Osteocyte (in vitro differentiated cells): ENCODE measurements at regions not wholly inside any gene's neighbourhood (a gene's known extent, or its start where the extent isn't known, plus 50 kb on each side); places are given as distances from the start of the nearest gene placed in this dataset.

ENCODE experiments used
- DNase-seq: peaks from one replicate; pipeline ENCODE4 v3.0.0; 2021; ENCODE audit warnings: mixed read lengths; ENCODE audit not compliant: unreplicated experiment; ENCODE audit errors: extremely low spot score
- H3K27ac Mint-ChIP-seq: one replicate; pipeline ENCODE4 v1.8.0; 2021; ENCODE audit warnings: mild to moderate bottlenecking, mixed read lengths; ENCODE audit not compliant: unreplicated experiment
- H3K27me3 Mint-ChIP-seq: one replicate; pipeline ENCODE4 v1.8.0; 2021; ENCODE audit warnings: mixed read lengths; ENCODE audit not compliant: unreplicated experiment
- H3K36me3 Mint-ChIP-seq: one replicate; pipeline ENCODE4 v1.8.0; 2021; ENCODE audit warnings: mixed read lengths; ENCODE audit not compliant: unreplicated experiment
- H3K4me1 Mint-ChIP-seq: one replicate; pipeline ENCODE4 v1.8.0; 2021; ENCODE audit warnings: mixed read lengths; ENCODE audit not compliant: unreplicated experiment
- H3K4me3 Mint-ChIP-seq: one replicate; pipeline ENCODE4 v1.8.0; 2021; ENCODE audit warnings: mild to moderate bottlenecking, moderate library complexity, mixed read lengths; ENCODE audit not compliant: unreplicated experiment
- H3K9me3 Mint-ChIP-seq: one replicate; pipeline ENCODE4 v1.8.0; 2021; ENCODE audit warnings: mixed read lengths; ENCODE audit not compliant: unreplicated experiment
- CTCF ChIP-seq: fragments of 200-600 bp; sonication (generic); IDR thresholded peaks from 2 replicates; pipeline ENCODE4 v1.5.0; 2021; ENCODE audit warnings: antibody characterized with exemption, mild to moderate bottlenecking, moderate library complexity

DNA sequence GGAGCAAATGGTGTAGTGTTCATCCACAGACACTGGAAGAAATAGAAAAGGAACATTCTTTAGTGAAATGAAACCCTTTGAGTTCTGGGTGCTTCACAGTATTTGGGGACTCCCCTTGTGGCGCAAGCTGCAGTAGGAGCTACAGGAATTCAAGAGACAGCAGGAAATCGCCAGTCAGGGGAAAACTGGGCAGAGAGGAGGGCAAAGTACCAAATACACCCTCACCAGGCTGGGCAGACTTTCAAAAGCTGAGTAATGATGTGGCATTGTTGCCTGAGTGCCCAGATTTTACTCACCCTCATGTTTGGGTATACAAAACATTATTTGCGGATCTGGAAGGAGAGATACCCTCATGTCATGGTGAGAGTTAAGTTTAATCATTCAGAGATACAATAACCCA lies 97.9 kb downstream of the SOD2 start:
- Mint-ChIP-seq H3K27ac (peak overlapping the region; percentile 82), H3K4me3 (no peak overlapping the region), H3K27me3 (no peaks in the 10 kb centered on the region), H3K4me1 (peaks cover 21% of the 10 kb centered on the region), H3K9me3 (no peaks in the 10 kb centered on the region), H3K36me3 (no peaks in the 10 kb centered on the region)
- peak; percentile 9 for TF ChIP-seq CTCF
- DNase-seq = no peak

DNA sequence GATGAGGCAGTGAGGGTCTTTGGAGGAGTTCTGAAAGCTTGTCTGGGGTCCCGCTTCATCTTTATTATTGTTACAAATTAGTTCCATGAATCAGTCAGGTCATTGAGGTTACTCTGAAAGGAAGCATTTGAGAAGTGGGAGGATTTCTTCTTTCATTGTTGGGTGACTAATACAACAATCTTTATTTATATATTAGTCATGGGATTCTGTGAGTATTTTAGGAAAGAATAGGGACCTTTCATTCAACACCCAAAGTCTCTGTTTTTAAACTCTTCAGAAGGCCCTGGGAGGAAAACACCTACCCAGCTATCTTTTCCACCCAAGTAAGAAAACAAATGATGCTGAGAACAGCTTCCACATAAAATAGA lies 98.3 kb downstream of the SOD2 start:
- Mint-ChIP-seq H3K36me3 (no peaks in the 10 kb centered on the region), H3K27me3 (no peaks in the 10 kb centered on the region), H3K9me3 (no peaks in the 10 kb centered on the region), H3K4me3 (no peak overlapping the region), H3K4me1 (peaks cover 21% of the 10 kb centered on the region), H3K27ac (peak overlapping the region; percentile 82)
- no peak for DNase-seq
- no peak for TF ChIP-seq CTCF

GRCh38 chr6:159594106-159594749 lies 98.8 kb downstream of the SOD2 start:
- TF ChIP-seq CTCF = no peak
- Mint-ChIP-seq H3K27me3 (peaks cover under 1% of the 10 kb centered on the region), H3K4me1 (peaks cover 21% of the 10 kb centered on the region), H3K9me3 (no peaks in the 10 kb centered on the region), H3K36me3 (no peaks in the 10 kb centered on the region), H3K27ac (peak overlapping the region; percentile 82), H3K4me3 (no peak overlapping the region)
- no peak for DNase-seq

- no peak overlapping the region for H3K4me3 Mint-ChIP-seq
- peaks cover 4% of the 10 kb centered on the region for H3K27me3 Mint-ChIP-seq
Measured at GRCh38 chr6:159590835-159591234, 102.2 kb downstream of the SOD2 start.

GRCh38 chr6:159586684-159587083 lies 106.4 kb downstream of the SOD2 start:
- no peaks in the 10 kb centered on the region for H3K36me3 Mint-ChIP-seq
- DNase-seq = no peak
- H3K27me3 Mint-ChIP-seq = peaks cover 11% of the 10 kb centered on the region
- H3K27ac Mint-ChIP-seq = no peak overlapping the region
- H3K9me3 Mint-ChIP-seq = no peaks in the 10 kb centered on the region
- no peak for TF ChIP-seq CTCF
- H3K4me3 Mint-ChIP-seq = no peak overlapping the region
- H3K4me1 Mint-ChIP-seq = no peaks in the 10 kb centered on the region

More at GRCh38 chr6:159590835-159591234, 102.2 kb downstream of the SOD2 start:
- no peaks in the 10 kb centered on the region for H3K36me3 Mint-ChIP-seq
- peak; percentile 44 for DNase-seq
- no peak overlapping the region for H3K27ac Mint-ChIP-seq
- no peak for TF ChIP-seq CTCF
- H3K9me3 Mint-ChIP-seq = no peaks in the 10 kb centered on the region
- H3K4me1 Mint-ChIP-seq = peaks cover 16% of the 10 kb centered on the region
